NCI-H774 (cell line): ENCODE measurements at regions not wholly inside any gene's neighbourhood (a gene's known extent, or its start where the extent isn't known, plus 50 kb on each side); places are given as distances from the start of the nearest gene placed in this dataset.
"Not testable (repeated sequence)": the region's sequence is repeated elsewhere in the genome, so short reads cannot be mapped to it uniquely, and the experiment has no call there.

ENCODE experiments used
- DNase-seq: peaks from one replicate; lab custom pipeline; 2025; lab: John Stamatoyannopoulos, UW

DNA sequence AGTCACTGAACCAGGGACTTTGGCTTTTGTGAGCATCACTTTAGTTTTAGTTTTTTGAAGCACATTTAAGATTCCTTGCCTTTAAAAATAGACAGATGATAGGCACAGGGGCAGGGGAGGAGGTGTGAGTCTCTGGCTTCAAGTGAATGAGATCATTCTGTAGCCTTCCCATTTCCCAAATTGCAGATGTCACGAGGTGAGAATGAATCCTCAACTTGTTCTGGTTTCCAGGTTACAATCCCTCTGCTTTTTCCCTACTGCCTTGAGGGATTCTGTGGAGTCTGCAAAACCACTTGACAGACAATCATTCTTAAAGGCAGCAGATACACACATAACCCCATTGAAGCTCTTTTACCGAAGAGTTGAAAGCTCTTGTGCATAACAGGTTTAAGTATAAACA, 332.4 kb downstream of the DMAC1 start:
- no peak for DNase-seq

DNA sequence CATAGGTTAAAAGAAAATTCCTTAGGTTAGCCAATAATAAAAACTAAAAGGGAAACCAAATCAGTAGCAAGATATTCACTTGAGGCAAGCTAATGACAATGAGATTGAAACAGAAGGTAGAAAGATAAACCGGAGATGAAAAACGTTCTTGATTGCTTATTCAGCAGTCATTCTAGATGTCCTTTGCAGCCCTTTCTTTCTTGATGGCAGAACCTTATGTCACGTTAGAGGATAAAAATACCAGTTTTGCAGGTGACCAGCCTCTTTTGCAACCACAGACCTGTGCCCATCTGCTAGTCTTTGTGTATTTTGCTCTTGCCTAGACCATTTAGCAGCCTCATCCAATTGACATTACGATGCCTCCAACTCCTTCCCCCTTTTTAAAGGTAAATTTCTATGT, 337.8 kb downstream of the DMAC1 start:
- DNase-seq: peak; percentile 19

DNA sequence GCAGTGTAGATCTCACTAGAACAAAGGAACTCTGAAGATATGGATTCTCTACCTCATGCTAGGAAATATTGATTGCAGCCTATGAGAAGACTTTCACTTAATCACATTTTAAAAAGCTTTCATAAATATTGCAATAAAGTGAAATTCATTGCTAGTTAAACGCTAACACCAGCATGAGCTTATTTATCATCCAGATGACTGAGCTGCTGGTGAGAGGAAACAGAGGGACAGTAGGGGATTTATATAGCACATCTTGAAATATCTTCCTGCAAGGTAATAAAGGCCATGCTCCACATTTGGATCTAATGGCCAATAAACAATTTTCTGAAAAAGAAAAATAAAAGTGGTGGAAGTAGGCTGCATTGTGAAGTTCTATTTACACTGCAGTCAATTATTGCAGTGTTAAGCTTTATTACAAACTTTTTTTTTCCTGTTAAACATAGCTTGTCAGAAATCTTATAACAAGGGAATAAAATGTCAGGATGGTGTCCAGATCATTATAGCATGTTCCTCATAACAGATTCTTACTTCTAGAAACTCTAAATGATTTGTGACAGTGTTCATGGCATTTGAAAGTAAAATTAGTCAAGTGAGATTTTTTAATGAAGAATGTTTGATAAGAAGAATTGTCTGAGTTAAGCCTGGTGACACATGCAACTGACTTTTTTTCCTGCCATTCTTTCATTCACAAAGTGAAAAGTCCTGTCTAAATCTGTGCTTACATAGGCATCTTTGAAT, 342.6 kb downstream of the DMAC1 start:
- no peak for DNase-seq

DNA sequence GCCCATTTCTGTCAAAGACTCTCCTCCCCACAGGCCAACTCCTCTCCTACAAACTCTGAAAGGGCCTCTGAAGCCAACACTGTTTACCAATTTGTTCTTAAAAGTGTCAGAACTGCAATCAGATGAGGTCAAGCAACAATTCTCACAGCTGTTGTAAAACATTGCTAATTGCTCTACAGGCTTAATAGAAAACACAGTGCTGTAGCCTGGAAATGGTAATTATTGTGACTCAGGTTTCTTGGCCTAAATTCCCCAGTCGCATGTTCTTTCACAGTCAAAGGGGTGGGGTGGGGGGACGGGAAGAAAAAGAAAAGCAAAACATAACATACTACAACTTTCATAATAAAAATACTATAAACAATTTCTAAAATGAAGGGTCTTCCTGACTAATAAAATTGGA, 343.2 kb downstream of the DMAC1 start:
- no peak for DNase-seq

- DNase-seq: no peak
These were observed 345.0 kb downstream of the DMAC1 start for GRCh38 chr9:7454624-7455023.

DNA sequence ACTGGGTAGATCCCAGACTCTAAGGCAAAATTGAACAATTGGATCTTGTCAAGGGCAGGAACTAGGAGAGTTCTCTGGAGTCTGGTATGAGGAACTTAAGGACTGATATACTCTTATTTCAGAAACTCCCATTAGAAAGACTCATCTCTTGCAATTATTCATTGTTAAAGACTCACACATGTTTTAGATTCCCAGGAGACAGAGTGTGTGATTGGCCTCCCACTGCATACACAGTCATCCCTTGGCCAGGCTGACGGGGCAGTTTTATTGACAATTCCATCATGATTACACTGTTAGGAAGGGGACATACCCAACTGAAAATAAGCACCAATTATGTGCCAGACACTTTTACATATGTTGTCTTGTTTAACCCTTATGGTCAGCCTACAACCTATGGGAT, 347.2 kb downstream of the DMAC1 start:
- no peak for DNase-seq

DNA sequence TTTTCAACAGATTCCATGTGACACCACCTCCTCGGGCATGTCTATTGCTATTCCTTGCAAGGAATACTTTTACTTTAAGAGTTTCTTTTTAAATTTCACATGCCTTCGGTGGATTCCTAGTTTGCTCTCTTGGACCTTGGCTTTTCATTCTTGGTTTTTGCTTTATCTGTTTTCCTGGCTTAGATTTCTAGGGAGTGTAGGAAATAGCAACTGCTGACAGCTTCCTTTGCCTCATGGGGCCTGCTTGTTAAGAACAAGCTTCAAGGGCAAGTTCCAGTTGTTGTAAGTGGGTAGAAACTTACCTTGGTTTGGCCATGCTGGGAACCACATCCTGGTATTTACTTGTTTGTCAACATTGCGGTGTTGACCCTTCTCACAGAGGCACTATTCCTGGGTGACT, 348.5 kb downstream of the DMAC1 start:
- no peak for DNase-seq

DNA sequence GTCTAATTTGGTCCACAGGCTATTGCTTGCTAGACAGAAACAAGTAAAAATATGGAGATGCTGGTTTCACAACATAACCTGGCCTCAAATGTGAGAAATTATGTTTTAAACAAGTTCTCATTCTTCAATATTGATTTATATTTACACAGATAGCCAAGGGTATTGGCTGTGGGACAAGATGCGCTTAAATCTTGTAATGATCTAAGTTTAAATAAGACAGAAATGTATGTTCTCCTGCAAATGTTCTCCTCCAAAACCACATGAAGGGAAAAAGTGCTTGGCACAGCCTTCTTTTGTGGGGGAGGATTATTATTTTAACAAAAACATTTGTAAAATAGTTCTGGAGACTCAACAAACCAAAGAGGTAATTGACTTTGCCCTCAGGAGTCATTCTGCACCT, 356.0 kb downstream of the DMAC1 start:
- no peak for DNase-seq

DNA sequence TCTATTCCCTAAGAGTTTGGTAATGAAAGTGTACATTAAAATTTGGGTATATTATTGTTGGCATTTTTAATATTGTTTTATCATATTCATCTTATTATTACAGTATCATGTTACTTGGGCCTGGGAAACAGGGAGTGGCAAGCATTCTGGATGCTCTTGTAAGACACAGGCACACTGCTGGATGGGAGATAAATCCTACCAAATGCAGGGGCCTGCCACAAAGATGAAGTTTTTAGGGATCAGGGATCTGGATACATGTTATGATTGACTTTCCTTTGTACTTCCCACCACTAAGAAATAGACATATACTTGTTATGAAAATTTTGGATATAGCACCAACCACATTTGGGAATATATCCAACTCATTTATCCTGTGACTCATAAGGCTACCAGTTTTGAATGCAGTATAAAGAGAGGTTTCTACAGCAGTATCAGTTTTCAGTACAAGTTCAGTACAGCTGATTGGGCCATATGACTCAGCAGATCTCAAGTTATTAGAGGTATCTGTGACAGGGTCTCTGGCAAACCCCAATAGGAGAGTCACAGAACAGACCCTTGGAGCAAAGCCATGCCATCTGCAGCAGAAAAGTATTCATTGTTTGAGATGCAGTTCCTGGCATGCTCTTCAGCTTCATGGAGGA, 360.1 kb downstream of the DMAC1 start:
- no peak for DNase-seq

GRCh38 chr9:7436754-7437153, 362.8 kb downstream of the DMAC1 start:
- DNase-seq: no peak

DNA sequence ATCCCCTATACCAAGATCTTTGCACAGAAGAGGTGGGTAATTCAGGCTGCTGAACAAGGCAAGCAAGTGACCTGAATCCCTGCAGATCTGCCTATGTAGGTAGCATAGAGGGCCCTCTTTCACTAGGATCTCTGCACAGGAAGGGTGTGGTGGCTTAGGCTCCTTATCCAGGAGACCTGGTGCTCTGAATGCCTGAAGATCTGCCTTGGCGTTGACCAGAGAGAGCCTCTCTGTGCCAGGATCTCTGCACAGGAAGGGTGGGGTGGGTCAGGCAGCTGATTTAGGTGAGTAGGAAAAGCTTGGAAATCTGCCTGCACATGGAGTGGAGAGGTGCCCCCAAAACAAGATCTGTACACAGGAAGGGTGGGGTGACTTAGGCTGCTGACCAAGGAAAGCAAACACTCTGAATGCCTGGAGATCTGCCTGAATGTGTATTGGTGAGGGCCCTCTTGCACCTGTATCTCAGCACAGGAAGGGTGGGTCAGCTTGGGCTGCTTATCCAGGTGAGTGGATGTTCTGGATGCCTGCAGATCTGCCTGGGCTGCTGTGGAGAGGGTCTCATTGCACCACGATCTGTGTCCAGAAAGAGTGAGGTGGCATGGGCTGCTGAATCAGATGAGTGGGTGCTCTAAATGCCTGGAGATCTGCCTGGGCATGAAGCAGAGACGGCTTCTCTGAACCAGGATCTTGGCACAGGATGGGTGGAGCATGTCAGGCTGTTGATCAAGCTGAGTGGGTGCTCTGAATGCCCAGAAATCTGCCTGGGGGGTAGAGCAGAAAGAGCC, 365.9 kb downstream of the DMAC1 start:
- no peak for DNase-seq

GRCh38 chr9:7432989-7433388, 366.6 kb downstream of the DMAC1 start:
- DNase-seq: no peak

GRCh38 chr9:7417397-7417796, 382.2 kb downstream of the DMAC1 start:
- not testable (repeated sequence) for DNase-seq

DNA sequence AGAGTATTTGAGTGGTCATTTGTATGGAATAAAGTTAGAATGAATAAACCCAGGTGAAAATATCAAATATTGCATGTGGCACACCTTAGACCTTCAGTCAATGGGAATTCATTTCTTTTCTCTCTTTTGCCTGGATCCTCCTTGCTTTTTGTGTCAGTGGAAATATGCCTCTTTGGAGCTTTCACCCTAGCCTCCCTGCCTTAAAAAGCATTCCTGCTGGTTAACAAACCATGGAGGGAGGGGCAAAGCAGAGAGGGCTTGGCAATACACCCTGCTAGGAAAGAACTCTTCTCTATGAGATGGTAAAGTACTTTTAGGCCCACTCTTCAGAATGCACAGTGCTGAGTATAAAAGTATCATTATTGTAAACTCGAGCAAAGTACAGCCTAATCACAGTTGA, 383.7 kb downstream of the DMAC1 start:
- DNase-seq: no peak

GRCh38 chr9:7408845-7409244, 390.7 kb downstream of the DMAC1 start:
- DNase-seq: no peak

DNA sequence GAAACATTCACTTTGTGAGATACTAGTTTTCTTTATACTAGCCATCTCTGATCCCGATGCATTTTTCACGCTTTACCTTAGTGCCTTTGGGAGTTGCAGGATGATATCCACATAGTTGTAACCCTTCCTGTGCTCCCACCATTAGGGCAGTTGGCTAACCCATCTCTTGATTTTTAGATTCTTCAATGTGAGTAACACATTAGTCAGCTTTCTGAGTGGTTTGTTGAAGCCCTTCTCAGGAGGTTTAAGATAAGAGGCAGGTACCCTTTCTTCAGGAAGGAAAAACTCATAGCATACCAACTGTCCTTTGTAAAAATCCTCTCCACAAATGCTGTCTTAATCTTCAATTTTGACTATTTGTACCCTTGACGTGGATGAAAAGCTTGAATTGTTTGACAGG, 392.3 kb downstream of the DMAC1 start:
- DNase-seq: no peak

GRCh38 chr9:7405924-7406604, 393.5 kb downstream of the DMAC1 start:
- no peak for DNase-seq

DNA sequence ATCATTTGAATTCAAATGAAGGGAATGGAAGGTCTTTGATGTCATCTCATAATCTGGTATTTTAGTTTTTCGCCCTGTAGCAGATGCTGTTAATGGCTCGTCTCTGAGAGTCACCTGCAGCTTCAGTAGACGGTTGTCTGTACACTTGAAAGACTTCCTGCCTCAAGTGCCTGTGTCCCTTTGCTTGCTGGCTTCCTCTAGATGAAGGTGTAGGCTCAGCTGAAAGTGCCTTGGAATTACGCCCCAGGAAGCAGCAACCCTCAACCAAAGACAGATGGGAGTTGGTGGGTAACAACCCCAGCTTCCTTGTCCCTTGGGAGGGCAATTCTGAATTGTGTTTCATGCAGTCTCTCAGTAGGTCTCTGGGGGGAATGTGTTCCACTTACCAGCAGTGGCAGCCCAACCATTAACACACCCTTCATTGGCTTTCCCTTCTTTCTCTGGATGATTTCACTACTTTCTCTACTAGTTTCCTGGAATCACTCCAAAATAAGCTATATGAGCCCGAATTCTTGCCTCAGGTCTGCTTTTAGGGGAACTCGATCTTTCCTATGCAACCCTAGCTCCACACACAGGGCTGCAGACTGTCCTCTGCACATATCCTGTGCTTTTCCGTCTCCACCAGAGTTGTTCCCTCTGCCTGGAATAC, 395.6 kb downstream of the DMAC1 start:
- no peak for DNase-seq

GRCh38 chr9:7403028-7403389, 396.6 kb downstream of the DMAC1 start:
- no peak for DNase-seq

DNA sequence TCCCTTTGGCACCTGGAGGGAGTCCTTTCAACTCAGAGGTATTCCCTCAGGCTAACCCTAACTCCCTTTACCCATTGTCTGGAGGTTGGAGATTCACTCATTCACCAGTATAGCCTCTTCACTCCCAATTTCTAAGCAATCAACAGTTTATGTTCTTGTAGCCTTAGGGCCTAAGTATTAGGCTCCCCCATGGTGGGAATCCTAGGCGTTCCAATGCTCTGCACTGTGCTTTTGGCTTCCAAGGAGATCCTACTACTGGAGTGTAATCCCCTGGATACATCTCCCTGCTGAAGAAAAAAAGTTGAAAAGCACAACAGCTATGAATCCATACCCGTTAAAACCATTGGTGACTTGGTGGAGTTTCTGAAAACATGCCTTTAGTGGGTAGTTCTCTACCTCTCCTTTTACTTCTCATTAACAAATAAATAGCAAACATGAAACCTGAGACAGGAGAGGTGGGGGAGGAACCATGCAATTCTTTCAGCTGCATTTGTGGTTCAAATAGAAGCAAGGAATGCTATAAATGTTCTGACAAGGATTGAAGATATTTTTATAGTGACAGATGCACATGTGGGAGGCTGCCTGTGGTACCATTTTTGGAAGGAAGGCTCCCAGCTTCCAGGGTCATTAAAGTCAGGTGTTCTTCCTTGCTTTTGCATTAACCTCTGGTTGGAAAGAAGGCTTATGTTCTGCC, 397.1 kb downstream of the DMAC1 start:
- DNase-seq: no peak

GRCh38 chr9:7401116-7401515, 398.5 kb downstream of the DMAC1 start:
- no peak for DNase-seq
